Panc1 (cell line): ENCODE measurements at regions not wholly inside any gene's neighbourhood (a gene's known extent, or its start where the extent isn't known, plus 50 kb on each side); places are given as distances from the start of the nearest gene placed in this dataset.

ENCODE experiments used
- REST ChIP-seq, 2 experiments: IDR thresholded peaks; 2 replicates each; pipeline ENCODE4 v1.6.1; 2011 to 2012; ENCODE audit warnings: low read depth in 2 of 2, control low read depth in 1 of 2, low read length in 1 of 2, mild to moderate bottlenecking in 1 of 2, moderate library complexity in 1 of 2; ENCODE audit not compliant: insufficient read depth in 1 of 2
- TF ChIP-seq, protein P1 (sequence below): fragments of 450-650 bp; IDR thresholded peaks from 2 replicates; pipeline ENCODE4 v1.5.1; 2017; ENCODE audit warnings: mild to moderate bottlenecking

GRCh38 chr2:7264791-7265190 is 347.6 kb downstream of the RNF144A start:
- TF ChIP-seq, protein P1, sequence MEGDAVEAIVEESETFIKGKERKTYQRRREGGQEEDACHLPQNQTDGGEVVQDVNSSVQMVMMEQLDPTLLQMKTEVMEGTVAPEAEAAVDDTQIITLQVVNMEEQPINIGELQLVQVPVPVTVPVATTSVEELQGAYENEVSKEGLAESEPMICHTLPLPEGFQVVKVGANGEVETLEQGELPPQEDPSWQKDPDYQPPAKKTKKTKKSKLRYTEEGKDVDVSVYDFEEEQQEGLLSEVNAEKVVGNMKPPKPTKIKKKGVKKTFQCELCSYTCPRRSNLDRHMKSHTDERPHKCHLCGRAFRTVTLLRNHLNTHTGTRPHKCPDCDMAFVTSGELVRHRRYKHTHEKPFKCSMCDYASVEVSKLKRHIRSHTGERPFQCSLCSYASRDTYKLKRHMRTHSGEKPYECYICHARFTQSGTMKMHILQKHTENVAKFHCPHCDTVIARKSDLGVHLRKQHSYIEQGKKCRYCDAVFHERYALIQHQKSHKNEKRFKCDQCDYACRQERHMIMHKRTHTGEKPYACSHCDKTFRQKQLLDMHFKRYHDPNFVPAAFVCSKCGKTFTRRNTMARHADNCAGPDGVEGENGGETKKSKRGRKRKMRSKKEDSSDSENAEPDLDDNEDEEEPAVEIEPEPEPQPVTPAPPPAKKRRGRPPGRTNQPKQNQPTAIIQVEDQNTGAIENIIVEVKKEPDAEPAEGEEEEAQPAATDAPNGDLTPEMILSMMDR: no peak
- TF ChIP-seq REST (IDR thresholded peaks at IDR 0.05; ENCODE audit: insufficient read depth in 1 of 2, low read depth in 2 of 2, low read length in 1 of 2): no peak
